ENCODE measurements at regions not wholly inside any gene's neighbourhood (a gene's known extent, or its start where the extent isn't known, plus 50 kb on each side); places are given as distances from the start of the nearest gene placed in this dataset.

- H3K4me3 ChIP-seq (ENCODE audit: low read depth, low read length) = no peak overlapping the region
- TF ChIP-seq, protein P1, sequence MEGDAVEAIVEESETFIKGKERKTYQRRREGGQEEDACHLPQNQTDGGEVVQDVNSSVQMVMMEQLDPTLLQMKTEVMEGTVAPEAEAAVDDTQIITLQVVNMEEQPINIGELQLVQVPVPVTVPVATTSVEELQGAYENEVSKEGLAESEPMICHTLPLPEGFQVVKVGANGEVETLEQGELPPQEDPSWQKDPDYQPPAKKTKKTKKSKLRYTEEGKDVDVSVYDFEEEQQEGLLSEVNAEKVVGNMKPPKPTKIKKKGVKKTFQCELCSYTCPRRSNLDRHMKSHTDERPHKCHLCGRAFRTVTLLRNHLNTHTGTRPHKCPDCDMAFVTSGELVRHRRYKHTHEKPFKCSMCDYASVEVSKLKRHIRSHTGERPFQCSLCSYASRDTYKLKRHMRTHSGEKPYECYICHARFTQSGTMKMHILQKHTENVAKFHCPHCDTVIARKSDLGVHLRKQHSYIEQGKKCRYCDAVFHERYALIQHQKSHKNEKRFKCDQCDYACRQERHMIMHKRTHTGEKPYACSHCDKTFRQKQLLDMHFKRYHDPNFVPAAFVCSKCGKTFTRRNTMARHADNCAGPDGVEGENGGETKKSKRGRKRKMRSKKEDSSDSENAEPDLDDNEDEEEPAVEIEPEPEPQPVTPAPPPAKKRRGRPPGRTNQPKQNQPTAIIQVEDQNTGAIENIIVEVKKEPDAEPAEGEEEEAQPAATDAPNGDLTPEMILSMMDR (IDR thresholded peaks at IDR 0.05; ENCODE audit: insufficient read depth, low read depth, low read length, missing control alignments) = no peak
- DNase-seq (ENCODE audit: low read depth) = no peak
These were observed 447.5 kb downstream of the NKX6-1 start for GRCh38 chr4:84051639-84052038.

GRCh38 chr4:84051089-84051488 lies 448.0 kb downstream of the NKX6-1 start:
- no peak for DNase-seq (ENCODE audit: low read depth)
- H3K4me3 ChIP-seq (ENCODE audit: low read depth, low read length) = no peak overlapping the region
- TF ChIP-seq, protein P1 (IDR thresholded peaks at IDR 0.05; ENCODE audit: insufficient read depth, low read depth, low read length, missing control alignments) = no peak

- DNase-seq (ENCODE audit: low read depth) = no peak
- H3K4me3 ChIP-seq (ENCODE audit: low read depth, low read length) = no peak overlapping the region
- TF ChIP-seq, protein P1 (IDR thresholded peaks at IDR 0.05; ENCODE audit: insufficient read depth, low read depth, low read length, missing control alignments) = no peak
These were observed 449.1 kb downstream of the NKX6-1 start for GRCh38 chr4:84050015-84050414.

DNA sequence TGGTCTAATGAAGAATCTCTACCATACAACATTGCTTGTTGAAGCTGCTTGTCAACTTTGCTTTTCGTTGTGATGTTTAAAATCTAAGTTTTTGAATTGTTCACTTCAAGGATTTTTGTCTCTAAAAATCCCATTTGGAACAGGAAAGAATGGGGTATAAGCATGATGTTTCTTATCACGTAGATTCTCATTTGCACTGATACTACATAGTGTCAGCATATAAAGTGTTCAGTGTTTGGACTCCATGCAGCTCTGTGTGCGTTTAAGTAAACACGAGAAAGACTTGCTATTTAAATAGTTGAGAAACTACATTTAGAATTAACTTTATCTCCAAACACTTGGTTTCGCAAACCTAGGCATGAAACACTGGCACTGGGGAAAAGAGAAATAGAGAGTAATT lies 452.5 kb downstream of the NKX6-1 start:
- DNase-seq (ENCODE audit: low read depth) = no peak
- H3K4me3 ChIP-seq (ENCODE audit: low read depth, low read length) = no peak overlapping the region
- TF ChIP-seq, protein P1 (IDR thresholded peaks at IDR 0.05; ENCODE audit: insufficient read depth, low read depth, low read length, missing control alignments) = no peak

- DNase-seq (ENCODE audit: low read depth) = no peak
- TF ChIP-seq, protein P1 (IDR thresholded peaks at IDR 0.05; ENCODE audit: insufficient read depth, low read depth, low read length, missing control alignments) = no peak
- no peak overlapping the region for H3K4me3 ChIP-seq (ENCODE audit: low read depth, low read length)
These were observed 457.7 kb downstream of the NKX6-1 start for GRCh38 chr4:84041426-84041825.

DNA sequence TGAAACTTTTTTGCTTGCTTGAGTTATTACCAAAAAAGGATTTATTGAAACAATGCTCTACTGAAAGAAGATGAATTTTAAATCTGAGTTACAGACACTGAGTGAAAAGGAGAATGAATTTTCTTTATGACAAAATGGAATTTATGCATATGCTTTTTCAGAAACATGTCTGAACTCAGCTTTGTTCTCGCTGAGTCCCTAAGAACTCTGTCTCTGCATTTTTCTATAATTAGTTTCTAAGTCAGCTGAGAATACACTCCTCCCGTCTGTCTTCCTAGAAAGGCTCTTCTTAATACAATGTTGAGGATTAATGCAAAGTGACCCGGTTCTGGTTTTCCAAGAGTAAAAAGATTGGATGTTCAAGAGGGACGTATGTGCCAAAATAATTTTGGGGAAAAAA lies 463.5 kb downstream of the NKX6-1 start:
- DNase-seq (ENCODE audit: low read depth) = no peak
- no peak overlapping the region for H3K4me3 ChIP-seq (ENCODE audit: low read depth, low read length)
- TF ChIP-seq, protein P1 (IDR thresholded peaks at IDR 0.05; ENCODE audit: insufficient read depth, low read depth, low read length, missing control alignments) = no peak

DNA sequence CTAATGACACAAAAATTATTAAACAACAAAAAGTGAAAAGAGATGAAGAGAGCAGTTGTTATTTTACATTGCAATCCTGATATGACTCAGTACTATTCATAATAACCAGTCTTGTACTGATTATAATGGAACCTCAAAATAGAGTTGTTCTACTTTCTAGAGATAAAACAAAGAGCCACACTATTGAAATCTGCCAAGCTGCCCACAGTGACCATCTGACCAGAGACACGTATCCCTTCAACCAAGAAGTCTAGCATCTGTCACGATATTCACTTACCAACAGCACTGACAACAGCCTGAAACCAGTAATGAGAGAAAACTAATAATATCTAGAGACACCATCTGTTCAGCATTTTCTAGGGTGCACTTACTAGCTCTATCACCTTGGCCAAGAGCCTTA lies 466.7 kb downstream of the NKX6-1 start:
- TF ChIP-seq, protein P1 (IDR thresholded peaks at IDR 0.05; ENCODE audit: insufficient read depth, low read depth, low read length, missing control alignments) = no peak
- DNase-seq (ENCODE audit: low read depth) = peak; percentile 90

More for the DNA sequence above, 466.7 kb downstream of the NKX6-1 start:
- H3K4me3 ChIP-seq (ENCODE audit: low read depth, low read length) = no peak overlapping the region
